ENCODE measurements at regions not wholly inside any gene's neighbourhood (a gene's known extent, or its start where the extent isn't known, plus 50 kb on each side); places are given as distances from the start of the nearest gene placed in this dataset.
"Not testable (repeated sequence)": the region's sequence is repeated elsewhere in the genome, so short reads cannot be mapped to it uniquely, and the experiment has no call there.

DNA sequence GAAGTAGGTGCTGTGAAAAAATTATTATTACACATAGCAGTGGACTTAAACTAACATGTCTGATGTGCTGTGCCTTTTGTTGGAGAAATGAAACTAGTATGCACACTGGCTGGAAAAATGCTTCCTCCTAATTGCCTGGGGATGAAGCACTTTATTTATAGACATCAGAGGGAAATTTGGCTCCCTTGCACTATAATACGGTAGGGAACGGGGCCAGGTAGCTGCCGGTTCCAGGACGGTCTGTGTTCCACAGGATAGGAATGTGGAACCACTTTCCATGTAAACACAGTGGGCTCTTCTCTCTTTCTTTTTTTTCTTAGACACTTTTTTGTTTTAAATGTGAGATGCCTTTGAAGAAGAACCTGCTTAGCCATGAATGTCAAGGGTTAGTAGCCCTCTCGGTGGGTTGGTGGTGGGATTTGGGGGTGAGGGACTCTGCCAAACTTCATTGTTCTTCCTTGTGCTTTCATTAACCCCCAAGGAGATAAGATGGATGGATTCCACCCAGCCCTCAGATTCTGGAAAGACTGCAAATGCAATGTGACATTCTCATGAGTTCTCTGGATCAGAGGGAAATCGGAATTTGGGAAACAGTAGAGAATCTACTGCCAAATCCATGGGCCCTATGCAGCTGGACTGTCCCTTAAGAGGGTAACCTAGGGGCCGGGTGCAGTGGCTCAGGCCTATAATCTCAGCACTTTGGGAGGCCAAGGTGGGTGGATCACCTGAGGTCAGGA lies 58.0 kb upstream of the GSC start:
- ATAC-seq, result no peak

DNA sequence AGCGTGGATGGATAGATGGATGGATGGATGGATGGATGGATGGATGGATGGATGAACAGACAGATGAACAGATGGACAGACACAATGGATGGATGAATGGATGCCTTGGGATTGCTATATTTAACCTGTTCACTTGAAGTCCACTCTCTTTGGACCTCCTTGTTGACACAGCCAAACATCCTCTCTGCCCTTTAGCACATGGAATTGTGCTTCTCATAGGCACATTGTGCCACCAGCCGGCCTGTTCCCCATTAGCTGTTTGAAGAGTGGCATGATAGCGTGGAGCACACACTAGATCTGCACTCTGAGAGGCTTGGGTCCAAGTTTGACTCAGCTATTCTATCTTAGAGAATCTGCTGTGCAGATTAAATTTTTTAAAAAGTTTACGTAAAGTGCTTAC lies 56.9 kb upstream of the GSC start:
- ATAC-seq, result no peak

DNA sequence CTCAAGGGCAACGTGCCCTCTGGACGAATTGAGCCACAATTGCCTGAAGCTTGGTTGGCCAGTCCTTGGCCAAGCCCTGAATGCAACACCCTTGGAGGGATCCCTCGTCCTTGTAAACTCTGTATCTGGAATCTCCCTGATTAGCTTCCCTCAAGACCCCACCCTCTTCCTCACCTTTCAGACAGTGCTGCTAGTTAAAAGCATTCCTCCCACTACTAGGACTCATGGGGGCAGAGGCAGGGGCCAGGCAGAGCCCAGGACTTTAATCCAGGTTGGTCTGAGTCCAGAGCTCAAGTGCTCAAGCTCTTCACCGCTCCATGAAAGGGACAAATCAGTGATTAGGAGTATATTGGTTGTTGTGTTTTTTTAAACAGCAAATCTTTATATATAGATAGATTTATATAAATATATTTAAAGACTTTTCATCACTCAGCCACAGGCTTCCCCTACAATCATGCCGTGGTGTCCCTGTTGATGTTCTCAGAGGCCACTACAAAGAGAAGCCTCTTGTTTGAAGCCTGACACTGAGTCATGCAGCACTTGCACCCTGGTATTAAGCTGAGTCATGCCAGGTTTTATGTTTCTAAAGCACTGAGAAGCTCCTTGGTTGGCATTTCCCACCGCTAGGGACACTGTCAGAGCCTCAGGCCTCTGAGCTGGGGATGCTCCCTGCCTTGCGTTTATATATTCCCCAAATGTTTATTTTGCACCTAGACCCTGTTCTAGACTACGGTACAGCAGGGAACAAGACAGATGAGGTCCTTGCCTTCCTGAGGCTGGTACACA lies 53.8 kb upstream of the GSC start:
- ATAC-seq, result no peak

DNA sequence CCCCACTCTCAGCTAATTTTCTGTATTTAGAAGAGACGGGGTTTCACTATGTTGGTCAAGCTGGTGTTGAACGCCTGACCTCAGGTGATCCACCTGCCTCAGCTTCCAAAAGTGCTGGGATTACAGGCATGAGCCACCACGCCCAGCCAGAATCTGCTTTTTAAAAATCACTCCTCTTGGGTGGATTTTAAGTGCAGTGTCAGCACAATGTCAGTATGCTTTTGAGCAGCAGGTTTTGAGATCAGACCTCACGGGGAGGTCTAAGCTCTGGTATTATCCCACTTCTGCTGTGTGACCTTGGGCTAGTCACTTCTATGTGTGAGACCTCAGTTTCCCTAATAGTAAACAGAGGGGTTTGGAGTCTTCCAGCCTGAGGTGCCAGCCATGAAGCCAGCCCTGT lies 51.8 kb upstream of the GSC start:
- no peak for ATAC-seq

DNA sequence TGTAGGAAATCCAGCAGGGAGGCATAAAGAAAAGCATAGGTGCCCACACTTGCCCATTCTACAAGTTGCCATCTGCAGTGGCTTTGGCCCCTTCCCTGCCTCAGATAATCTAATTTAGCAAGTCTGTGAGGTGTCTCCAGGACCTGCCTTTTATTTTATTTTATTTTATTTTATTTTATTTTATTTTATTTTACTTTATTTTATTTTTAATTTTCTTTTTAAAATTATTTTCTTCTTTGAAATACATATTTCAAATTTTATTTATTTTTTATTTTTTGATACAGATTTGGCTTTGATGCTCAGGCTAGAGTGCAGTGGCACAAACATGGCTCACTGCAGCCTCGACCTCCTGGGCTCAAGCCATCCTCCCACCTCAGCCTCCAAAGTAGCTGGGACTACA lies 51.0 kb upstream of the GSC start:
- ATAC-seq, result not testable (repeated sequence)
